GM04503 (cell line): ENCODE measurements at regions not wholly inside any gene's neighbourhood (a gene's known extent, or its start where the extent isn't known, plus 50 kb on each side); places are given as distances from the start of the nearest gene placed in this dataset.

Experiments used
- DNase-seq: peaks from one replicate; pipeline ENCODE4 v3.0.0-alpha.2; 2012; ENCODE audit warnings: low read depth

GRCh38 chr3:182214416-182214815 lies 502.7 kb downstream of the SOX2 start:
- no peak for DNase-seq

GRCh38 chr3:182215881-182216280 lies 504.2 kb downstream of the SOX2 start:
- DNase-seq: no peak

- no peak for DNase-seq
These were observed 504.7 kb downstream of the SOX2 start for GRCh38 chr3:182216311-182216970.

- no peak for DNase-seq
These were observed 508.3 kb downstream of the SOX2 start for GRCh38 chr3:182220013-182220412.

- DNase-seq: no peak
These were observed 508.7 kb downstream of the SOX2 start for GRCh38 chr3:182220471-182220870.

GRCh38 chr3:182226995-182227394 lies 515.3 kb downstream of the SOX2 start:
- DNase-seq: no peak

- no peak for DNase-seq
These were observed 521.7 kb downstream of the SOX2 start for GRCh38 chr3:182233405-182233804.

- no peak for DNase-seq
These were observed 522.2 kb downstream of the SOX2 start for GRCh38 chr3:182233957-182234356.

- no peak for DNase-seq
These were observed 523.2 kb downstream of the SOX2 start for GRCh38 chr3:182234881-182235280.

- DNase-seq: no peak
These were observed 523.8 kb downstream of the SOX2 start for GRCh38 chr3:182235504-182235903.

GRCh38 chr3:182238126-182238525 lies 526.4 kb downstream of the SOX2 start:
- no peak for DNase-seq

- DNase-seq: no peak
These were observed 527.6 kb downstream of the SOX2 start for GRCh38 chr3:182239316-182239715.

- DNase-seq: no peak
These were observed 528.7 kb downstream of the SOX2 start for GRCh38 chr3:182240474-182240873.

GRCh38 chr3:182241196-182241765 lies 529.6 kb downstream of the SOX2 start:
- no peak for DNase-seq

- DNase-seq: no peak
These were observed 530.2 kb downstream of the SOX2 start for GRCh38 chr3:182241766-182242488.

GRCh38 chr3:182242489-182242942 lies 530.8 kb downstream of the SOX2 start:
- DNase-seq: no peak

- DNase-seq: no peak
These were observed 531.9 kb downstream of the SOX2 start for GRCh38 chr3:182243625-182244024.

GRCh38 chr3:182244222-182244971 lies 532.7 kb downstream of the SOX2 start:
- DNase-seq: no peak

- DNase-seq: no peak
These were observed 533.3 kb downstream of the SOX2 start for GRCh38 chr3:182245059-182245458.

GRCh38 chr3:182246870-182247269 lies 535.1 kb downstream of the SOX2 start:
- no peak for DNase-seq

GRCh38 chr3:182248349-182248880 lies 536.7 kb downstream of the SOX2 start:
- no peak for DNase-seq

- DNase-seq: no peak
These were observed 540.5 kb upstream of the ATP11B start for GRCh38 chr3:182252802-182253201.
